A549 (cell line): ENCODE measurements at regions not wholly inside any gene's neighbourhood (a gene's known extent, or its start where the extent isn't known, plus 50 kb on each side); places are given as distances from the start of the nearest gene placed in this dataset.

Experiments
- CHD2 ChIP-seq: fragments of 150-350 bp; IDR thresholded peaks from 2 replicates; pipeline ENCODE4 v1.6.1; 2014; ENCODE audit warnings: low read length; ENCODE audit not compliant: partially characterized antibody
- JUNB ChIP-seq: fragments of >200 bp; sonication (Bioruptor Twin); formaldehyde crosslinking; IDR thresholded peaks from 2 replicates; pipeline ENCODE4 v1.6.1; 2016
- KDM1A ChIP-seq: fragments of 200-600 bp; sonication (generic); IDR thresholded peaks from 2 replicates; pipeline ENCODE4 v1.6.1; 2016; ENCODE audit warnings: low read depth, mild to moderate bottlenecking
- KDM5A ChIP-seq: fragments of 200-600 bp; sonication (generic); IDR thresholded peaks from 2 replicates; pipeline ENCODE4 v1.6.1; 2016; ENCODE audit warnings: antibody characterized with exemption, mild to moderate bottlenecking
- MAZ ChIP-seq: fragments of 150-350 bp; IDR thresholded peaks from 2 replicates; pipeline ENCODE4 v1.6.1; 2014; ENCODE audit warnings: antibody characterized with exemption, low read depth, low read length, borderline replicate concordance
- RARB ChIP-seq: fragments of 250-450 bp; sonication (Bioruptor Pico); IDR thresholded peaks from 2 replicates; pipeline ENCODE4 v1.8.0; 2021; ENCODE audit warnings: mild to moderate bottlenecking, moderate library complexity
- RCOR1 ChIP-seq: fragments of 150-350 bp; IDR thresholded peaks from 2 replicates; pipeline ENCODE4 v1.6.1; 2014; ENCODE audit warnings: antibody characterized with exemption, low read length, low read depth
- TF ChIP-seq, protein P1 (sequence below): fragments of >200 bp; sonication (Bioruptor Twin); formaldehyde crosslinking; IDR thresholded peaks from 3 replicates; pipeline ENCODE4 v1.5.1; 2016
- TF ChIP-seq, protein P2 (sequence below): fragments of 150-350 bp; IDR thresholded peaks from 2 replicates; pipeline ENCODE4 v1.6.1; 2014; ENCODE audit warnings: low read depth, mild to moderate bottlenecking, low read length
- TF ChIP-seq, protein P3 (sequence below): IDR thresholded peaks from 2 replicates; pipeline ENCODE4 v1.6.1; 2012
- TF ChIP-seq, protein P4 (sequence below): fragments of 250-450 bp; sonication (Bioruptor Pico); IDR thresholded peaks from 2 replicates; pipeline ENCODE4 v1.5.0; 2021; ENCODE audit warnings: mild to moderate bottlenecking, moderate library complexity, borderline replicate concordance
- TF ChIP-seq, protein P5 (sequence below): fragments of 200-600 bp; sonication (generic); IDR thresholded peaks from 2 replicates; pipeline ENCODE4 v1.6.1; 2016; ENCODE audit warnings: antibody characterized with exemption, mild to moderate bottlenecking, moderate library complexity

DNA sequence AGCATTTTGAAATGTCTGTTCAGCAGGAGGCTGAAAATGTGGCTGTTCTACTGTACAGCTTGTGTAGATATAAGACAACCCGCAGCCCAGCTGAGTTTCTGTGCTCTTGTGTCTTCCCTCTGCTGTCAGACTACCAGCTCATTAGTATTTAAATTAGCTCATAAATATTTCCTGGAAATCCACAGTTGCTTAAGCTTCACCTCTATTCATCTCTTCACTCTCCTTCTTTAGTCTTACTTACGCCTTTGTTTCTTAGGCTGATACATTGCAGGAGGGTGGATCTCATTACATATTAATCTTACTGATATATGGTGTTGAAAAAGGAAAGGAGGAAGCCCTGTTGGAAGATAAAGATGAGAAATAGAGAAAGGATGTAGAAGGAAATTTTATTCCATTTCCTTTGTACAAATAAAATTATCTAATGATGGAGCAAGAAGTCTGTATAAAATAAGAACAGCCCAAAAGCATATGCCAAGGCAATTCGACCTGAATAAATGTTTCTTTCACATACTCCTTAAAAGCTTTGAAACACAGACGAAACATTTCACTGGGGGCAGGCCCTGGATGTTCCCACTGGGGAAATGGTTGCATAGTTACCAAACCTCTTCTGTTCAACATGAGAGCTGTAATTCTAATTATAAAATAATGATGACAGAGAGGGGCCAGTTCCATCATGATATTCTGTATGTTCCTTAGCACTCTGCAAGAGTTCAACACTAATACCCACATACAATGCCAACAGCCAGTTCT, 111.8 kb upstream of the APC start:
- TF ChIP-seq, protein P1, sequence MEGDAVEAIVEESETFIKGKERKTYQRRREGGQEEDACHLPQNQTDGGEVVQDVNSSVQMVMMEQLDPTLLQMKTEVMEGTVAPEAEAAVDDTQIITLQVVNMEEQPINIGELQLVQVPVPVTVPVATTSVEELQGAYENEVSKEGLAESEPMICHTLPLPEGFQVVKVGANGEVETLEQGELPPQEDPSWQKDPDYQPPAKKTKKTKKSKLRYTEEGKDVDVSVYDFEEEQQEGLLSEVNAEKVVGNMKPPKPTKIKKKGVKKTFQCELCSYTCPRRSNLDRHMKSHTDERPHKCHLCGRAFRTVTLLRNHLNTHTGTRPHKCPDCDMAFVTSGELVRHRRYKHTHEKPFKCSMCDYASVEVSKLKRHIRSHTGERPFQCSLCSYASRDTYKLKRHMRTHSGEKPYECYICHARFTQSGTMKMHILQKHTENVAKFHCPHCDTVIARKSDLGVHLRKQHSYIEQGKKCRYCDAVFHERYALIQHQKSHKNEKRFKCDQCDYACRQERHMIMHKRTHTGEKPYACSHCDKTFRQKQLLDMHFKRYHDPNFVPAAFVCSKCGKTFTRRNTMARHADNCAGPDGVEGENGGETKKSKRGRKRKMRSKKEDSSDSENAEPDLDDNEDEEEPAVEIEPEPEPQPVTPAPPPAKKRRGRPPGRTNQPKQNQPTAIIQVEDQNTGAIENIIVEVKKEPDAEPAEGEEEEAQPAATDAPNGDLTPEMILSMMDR, result no peak
- TF ChIP-seq, protein P2, sequence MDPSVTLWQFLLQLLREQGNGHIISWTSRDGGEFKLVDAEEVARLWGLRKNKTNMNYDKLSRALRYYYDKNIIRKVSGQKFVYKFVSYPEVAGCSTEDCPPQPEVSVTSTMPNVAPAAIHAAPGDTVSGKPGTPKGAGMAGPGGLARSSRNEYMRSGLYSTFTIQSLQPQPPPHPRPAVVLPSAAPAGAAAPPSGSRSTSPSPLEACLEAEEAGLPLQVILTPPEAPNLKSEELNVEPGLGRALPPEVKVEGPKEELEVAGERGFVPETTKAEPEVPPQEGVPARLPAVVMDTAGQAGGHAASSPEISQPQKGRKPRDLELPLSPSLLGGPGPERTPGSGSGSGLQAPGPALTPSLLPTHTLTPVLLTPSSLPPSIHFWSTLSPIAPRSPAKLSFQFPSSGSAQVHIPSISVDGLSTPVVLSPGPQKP, result no peak
- TF ChIP-seq KDM1A (no peak), MAZ (no peak), RCOR1 (no peak), CHD2 (no peak), RARB (CRISPR knock-in tag) (no peak), JUNB (no peak), KDM5A (no peak)
- TF ChIP-seq, protein P3, sequence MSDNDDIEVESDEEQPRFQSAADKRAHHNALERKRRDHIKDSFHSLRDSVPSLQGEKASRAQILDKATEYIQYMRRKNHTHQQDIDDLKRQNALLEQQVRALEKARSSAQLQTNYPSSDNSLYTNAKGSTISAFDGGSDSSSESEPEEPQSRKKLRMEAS, result no peak
- TF ChIP-seq, protein P4, sequence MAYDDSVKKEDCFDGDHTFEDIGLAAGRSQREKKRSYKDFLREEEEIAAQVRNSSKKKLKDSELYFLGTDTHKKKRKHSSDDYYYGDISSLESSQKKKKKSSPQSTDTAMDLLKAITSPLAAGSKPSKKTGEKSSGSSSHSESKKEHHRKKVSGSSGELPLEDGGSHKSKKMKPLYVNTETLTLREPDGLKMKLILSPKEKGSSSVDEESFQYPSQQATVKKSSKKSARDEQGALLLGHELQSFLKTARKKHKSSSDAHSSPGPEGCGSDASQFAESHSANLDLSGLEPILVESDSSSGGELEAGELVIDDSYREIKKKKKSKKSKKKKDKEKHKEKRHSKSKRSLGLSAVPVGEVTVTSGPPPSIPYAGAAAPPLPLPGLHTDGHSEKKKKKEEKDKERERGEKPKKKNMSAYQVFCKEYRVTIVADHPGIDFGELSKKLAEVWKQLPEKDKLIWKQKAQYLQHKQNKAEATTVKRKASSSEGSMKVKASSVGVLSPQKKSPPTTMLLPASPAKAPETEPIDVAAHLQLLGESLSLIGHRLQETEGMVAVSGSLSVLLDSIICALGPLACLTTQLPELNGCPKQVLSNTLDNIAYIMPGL, result no peak
- TF ChIP-seq, protein P5, sequence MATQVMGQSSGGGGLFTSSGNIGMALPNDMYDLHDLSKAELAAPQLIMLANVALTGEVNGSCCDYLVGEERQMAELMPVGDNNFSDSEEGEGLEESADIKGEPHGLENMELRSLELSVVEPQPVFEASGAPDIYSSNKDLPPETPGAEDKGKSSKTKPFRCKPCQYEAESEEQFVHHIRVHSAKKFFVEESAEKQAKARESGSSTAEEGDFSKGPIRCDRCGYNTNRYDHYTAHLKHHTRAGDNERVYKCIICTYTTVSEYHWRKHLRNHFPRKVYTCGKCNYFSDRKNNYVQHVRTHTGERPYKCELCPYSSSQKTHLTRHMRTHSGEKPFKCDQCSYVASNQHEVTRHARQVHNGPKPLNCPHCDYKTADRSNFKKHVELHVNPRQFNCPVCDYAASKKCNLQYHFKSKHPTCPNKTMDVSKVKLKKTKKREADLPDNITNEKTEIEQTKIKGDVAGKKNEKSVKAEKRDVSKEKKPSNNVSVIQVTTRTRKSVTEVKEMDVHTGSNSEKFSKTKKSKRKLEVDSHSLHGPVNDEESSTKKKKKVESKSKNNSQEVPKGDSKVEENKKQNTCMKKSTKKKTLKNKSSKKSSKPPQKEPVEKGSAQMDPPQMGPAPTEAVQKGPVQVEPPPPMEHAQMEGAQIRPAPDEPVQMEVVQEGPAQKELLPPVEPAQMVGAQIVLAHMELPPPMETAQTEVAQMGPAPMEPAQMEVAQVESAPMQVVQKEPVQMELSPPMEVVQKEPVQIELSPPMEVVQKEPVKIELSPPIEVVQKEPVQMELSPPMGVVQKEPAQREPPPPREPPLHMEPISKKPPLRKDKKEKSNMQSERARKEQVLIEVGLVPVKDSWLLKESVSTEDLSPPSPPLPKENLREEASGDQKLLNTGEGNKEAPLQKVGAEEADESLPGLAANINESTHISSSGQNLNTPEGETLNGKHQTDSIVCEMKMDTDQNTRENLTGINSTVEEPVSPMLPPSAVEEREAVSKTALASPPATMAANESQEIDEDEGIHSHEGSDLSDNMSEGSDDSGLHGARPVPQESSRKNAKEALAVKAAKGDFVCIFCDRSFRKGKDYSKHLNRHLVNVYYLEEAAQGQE, result no peak
